ENCODE measurements at regions not wholly inside any gene's neighbourhood (a gene's known extent, or its start where the extent isn't known, plus 50 kb on each side); places are given as distances from the start of the nearest gene placed in this dataset.

DNA sequence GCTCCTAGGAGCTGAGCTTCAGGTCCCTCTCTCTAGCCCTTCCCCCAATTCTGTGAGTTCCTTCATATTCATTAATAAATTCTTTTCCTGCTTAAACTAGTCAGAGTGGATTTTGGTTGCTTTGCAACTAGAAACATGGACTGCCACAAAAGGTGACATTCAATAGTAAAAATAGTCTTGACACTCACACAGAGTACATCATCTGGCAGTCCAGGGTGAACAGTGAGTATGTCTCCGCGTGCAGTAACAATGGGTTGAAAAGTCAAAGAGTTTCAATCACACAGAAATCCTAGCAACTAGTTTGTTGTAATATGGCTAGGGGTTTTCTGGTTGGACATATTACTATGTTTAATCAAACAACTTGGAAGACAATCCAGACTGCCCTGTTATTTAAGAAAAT is 168.8 kb upstream of the TBX20 start:
- no peak for DNase-seq (ENCODE audit: low read depth)
- H3K4me3 ChIP-seq (ENCODE audit: low read depth, low read length), result no peak overlapping the region
- TF ChIP-seq, protein P1, sequence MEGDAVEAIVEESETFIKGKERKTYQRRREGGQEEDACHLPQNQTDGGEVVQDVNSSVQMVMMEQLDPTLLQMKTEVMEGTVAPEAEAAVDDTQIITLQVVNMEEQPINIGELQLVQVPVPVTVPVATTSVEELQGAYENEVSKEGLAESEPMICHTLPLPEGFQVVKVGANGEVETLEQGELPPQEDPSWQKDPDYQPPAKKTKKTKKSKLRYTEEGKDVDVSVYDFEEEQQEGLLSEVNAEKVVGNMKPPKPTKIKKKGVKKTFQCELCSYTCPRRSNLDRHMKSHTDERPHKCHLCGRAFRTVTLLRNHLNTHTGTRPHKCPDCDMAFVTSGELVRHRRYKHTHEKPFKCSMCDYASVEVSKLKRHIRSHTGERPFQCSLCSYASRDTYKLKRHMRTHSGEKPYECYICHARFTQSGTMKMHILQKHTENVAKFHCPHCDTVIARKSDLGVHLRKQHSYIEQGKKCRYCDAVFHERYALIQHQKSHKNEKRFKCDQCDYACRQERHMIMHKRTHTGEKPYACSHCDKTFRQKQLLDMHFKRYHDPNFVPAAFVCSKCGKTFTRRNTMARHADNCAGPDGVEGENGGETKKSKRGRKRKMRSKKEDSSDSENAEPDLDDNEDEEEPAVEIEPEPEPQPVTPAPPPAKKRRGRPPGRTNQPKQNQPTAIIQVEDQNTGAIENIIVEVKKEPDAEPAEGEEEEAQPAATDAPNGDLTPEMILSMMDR (IDR thresholded peaks at IDR 0.05; ENCODE audit: insufficient read depth, low read depth, low read length, missing control alignments), result no peak

DNA sequence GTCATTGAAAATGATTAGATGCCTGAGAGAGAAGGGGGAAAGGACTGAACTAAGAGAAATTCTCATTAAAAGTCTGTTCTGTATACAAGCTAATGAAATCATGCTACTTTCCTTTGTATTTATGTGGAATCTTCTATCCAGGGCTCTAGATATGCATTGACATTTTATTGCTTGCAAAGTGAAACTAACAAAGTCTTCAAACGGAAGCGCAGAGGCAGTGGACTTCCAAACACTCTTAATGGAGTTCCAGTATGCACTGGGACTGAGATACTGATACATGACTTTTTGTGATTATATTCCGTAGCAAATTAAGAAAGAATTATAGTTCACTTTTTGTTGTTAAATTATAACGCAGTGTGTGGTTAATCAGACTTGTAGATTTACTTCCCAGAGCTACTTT is 166.8 kb upstream of the TBX20 start:
- no peak overlapping the region for H3K4me3 ChIP-seq (ENCODE audit: low read depth, low read length)
- TF ChIP-seq, protein P1 (IDR thresholded peaks at IDR 0.05; ENCODE audit: insufficient read depth, low read depth, low read length, missing control alignments), result no peak
- DNase-seq (ENCODE audit: low read depth), result no peak

DNA sequence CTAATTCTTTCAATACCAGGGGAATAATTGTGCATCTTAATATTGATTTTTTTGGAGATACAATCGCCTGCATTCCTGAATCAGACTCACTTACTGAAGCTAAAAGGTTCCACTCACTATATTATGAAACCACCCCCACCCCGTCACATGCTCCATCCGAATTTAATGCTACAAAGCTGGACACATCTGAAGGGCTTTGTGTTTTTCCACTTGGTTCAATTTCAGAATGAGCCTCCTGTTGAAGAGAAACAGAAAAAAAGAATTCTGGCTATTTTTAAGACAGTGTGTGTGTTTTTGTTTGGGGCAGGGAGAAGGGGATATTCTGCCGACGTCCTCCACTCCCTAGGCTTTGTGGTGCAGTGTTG is 165.5 kb upstream of the TBX20 start:
- DNase-seq (ENCODE audit: low read depth), result no peak
- no peak overlapping the region for H3K4me3 ChIP-seq (ENCODE audit: low read depth, low read length)
- TF ChIP-seq, protein P1 (IDR thresholded peaks at IDR 0.05; ENCODE audit: insufficient read depth, low read depth, low read length, missing control alignments), result no peak

DNA sequence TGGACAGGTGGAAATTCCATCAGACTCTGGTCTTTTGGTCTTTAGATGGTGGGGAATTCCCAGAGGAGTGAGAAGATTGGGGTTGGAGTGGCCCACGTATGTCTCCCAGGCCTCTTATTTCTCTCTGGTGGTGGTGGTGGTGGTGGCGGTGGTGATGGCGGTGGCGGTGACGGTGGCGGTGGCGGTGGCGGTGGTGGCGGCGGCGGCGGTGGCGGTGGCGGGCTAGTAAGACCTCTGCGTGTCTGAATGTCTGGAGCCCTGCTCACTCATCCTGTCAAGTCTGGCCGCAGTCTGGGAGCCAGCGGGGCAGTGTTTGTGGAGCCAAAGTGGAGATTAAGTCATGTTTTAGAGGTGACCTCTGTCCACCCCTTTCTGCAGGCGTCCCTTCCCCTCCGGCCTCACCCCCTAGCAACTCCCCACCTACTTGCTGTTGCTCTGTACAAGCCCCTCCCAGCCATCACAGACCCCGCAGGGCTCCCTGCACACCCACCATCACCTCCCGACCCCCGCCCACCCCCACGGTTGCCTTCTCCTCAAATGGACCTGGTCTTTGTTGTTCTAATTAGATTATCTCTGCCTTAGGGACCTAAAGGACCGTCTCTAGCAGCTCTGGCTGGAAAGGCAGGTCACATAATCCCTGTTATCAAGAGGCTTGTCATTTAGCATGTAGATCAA is 165.0 kb upstream of the TBX20 start:
- no peak for DNase-seq (ENCODE audit: low read depth)
- TF ChIP-seq, protein P1 (IDR thresholded peaks at IDR 0.05; ENCODE audit: insufficient read depth, low read depth, low read length, missing control alignments), result no peak
- no peak overlapping the region for H3K4me3 ChIP-seq (ENCODE audit: low read depth, low read length)

DNA sequence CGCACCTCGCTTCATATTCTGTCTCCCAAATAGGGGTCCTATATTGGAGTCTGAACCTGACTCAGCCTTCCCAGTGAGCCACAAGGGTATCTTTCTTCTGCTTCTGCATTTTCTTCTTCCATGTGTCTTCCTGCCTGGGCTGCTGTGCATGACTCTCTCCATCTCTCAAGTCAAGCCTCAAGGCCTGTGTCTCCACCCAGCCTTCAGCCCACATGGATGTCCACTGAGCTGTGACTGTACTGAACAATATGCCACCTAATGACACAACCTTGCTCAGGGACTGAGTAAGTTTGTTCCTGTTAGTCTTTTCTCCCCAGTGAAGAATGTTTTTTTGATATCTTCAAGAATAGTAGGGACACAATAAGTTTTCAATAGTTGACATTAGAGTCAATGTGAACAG is 162.7 kb upstream of the TBX20 start:
- TF ChIP-seq, protein P1 (IDR thresholded peaks at IDR 0.05; ENCODE audit: insufficient read depth, low read depth, low read length, missing control alignments), result no peak
- no peak for DNase-seq (ENCODE audit: low read depth)
- no peak overlapping the region for H3K4me3 ChIP-seq (ENCODE audit: low read depth, low read length)

DNA sequence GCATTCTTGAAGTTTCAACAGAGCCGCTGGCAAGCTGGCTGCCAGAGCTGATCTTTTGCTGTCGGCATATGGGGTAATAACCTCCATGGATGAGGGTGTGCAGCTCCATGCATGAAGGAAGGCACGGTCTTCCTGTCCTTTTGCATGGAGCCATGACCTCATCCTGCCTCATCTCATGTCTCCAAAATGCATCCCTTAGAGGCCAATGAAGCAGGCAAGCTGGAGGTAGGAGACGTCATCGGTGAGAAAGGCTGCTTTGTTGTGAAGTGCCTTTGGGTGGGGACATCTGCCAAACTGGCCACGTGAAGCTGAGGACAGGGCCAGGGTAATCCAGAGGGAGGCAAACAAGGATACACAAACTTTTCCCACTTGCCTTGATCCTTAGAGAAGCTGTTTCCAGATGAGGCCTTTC is 161.5 kb upstream of the TBX20 start:
- no peak for DNase-seq (ENCODE audit: low read depth)
- TF ChIP-seq, protein P1 (IDR thresholded peaks at IDR 0.05; ENCODE audit: insufficient read depth, low read depth, low read length, missing control alignments), result no peak
- H3K4me3 ChIP-seq (ENCODE audit: low read depth, low read length), result no peak overlapping the region

DNA sequence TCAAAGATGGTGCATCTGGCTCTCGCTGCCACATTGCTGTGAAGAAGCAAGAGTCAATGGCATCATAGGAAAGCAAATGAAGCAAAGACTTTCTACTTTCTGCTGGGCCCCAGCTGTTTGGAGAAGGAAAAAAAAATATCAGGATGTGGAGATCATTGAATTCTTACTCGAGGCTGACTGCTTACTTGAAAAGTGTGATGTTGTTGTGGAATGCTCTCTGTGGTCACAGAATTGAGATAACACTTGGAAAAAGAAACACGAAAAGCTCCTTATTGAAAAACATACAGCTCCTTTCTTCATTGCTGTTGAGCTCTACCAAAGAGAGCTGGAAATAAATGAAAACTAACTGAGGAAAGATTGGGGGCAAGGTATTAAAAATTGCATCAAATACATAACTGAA is 157.4 kb upstream of the TBX20 start:
- TF ChIP-seq, protein P1 (IDR thresholded peaks at IDR 0.05; ENCODE audit: insufficient read depth, low read depth, low read length, missing control alignments), result no peak

More for the DNA sequence above, 157.4 kb upstream of the TBX20 start:
- no peak for DNase-seq (ENCODE audit: low read depth)
- no peak overlapping the region for H3K4me3 ChIP-seq (ENCODE audit: low read depth, low read length)
